HL-60 (cell line): ENCODE measurements at regions not wholly inside any gene's neighbourhood (a gene's known extent, or its start where the extent isn't known, plus 50 kb on each side); places are given as distances from the start of the nearest gene placed in this dataset.

Experiments used
- CTCF ChIP-seq: IDR thresholded peaks from one replicate; pipeline ENCODE4 v1.5.1; 2011; ENCODE audit warnings: low read length, control low read depth, inconsistent platforms; ENCODE audit not compliant: insufficient read depth
- GABPA ChIP-seq: IDR thresholded peaks from 2 replicates; pipeline ENCODE4 v1.6.1; 2012; ENCODE audit warnings: low read depth
- POLR2AphosphoS5 ChIP-seq: IDR thresholded peaks from 2 replicates; pipeline ENCODE4 v1.6.1; 2012; ENCODE audit warnings: low read depth
- REST ChIP-seq: IDR thresholded peaks from 2 replicates; pipeline ENCODE4 v1.6.1; 2012; ENCODE audit warnings: low read depth; ENCODE audit not compliant: insufficient replicate concordance
- SPI1 ChIP-seq: IDR thresholded peaks from 2 replicates; pipeline ENCODE4 v1.6.1; 2012; ENCODE audit warnings: low read depth, mild to moderate bottlenecking, borderline replicate concordance

GRCh38 chr14:96698960-96699539 lies 98.1 kb upstream of the VRK1 start:
- TF ChIP-seq CTCF, result no peak
- TF ChIP-seq POLR2AphosphoS5, result no peak
- TF ChIP-seq SPI1, result no peak
- no peak for TF ChIP-seq REST
- TF ChIP-seq GABPA, result no peak
